KMS-11 (cell line): ENCODE measurements at regions not wholly inside any gene's neighbourhood (a gene's known extent, or its start where the extent isn't known, plus 50 kb on each side); places are given as distances from the start of the nearest gene placed in this dataset.

ENCODE experiments used
- H2AFZ ChIP-seq: fragments of 200-600 bp; sonication (generic); 2 replicates; pipeline ENCODE4 v1.6.1; 2016; ENCODE audit warnings: antibody characterized with exemption, mixed run types, low read depth
- H3K27ac ChIP-seq: fragments of 200-600 bp; sonication (generic); 2 replicates; pipeline ENCODE4 v1.6.1; 2016; ENCODE audit warnings: mild to moderate bottlenecking, mixed run types
- H3K27me3 ChIP-seq: fragments of 200-600 bp; sonication (generic); 2 replicates; pipeline ENCODE4 v1.6.1; 2017; ENCODE audit warnings: mild to moderate bottlenecking, low read depth, mixed run types, moderate library complexity; ENCODE audit not compliant: insufficient read depth
- H3K36me3 ChIP-seq: fragments of 200-600 bp; sonication (generic); 2 replicates; pipeline ENCODE4 v1.6.1; 2017; ENCODE audit warnings: mild to moderate bottlenecking, mixed run types; ENCODE audit not compliant: insufficient read depth
- H3K4me1 ChIP-seq: fragments of 200-600 bp; sonication (generic); 2 replicates; pipeline ENCODE4 v1.6.1; 2016; ENCODE audit warnings: mild to moderate bottlenecking, low read depth, mixed run types; ENCODE audit not compliant: poor library complexity, severe bottlenecking
- H3K4me2 ChIP-seq: fragments of 200-600 bp; sonication (generic); 2 replicates; pipeline ENCODE4 v1.7.0; 2016; ENCODE audit warnings: mild to moderate bottlenecking, mixed run types
- H3K4me3 ChIP-seq: fragments of 200-600 bp; sonication (generic); IDR thresholded peaks from 2 replicates; pipeline ENCODE4 v1.6.1; 2017; ENCODE audit warnings: low read depth, low read length, mixed read lengths; ENCODE audit not compliant: insufficient read depth
- H3K79me2 ChIP-seq: fragments of 200-600 bp; sonication (generic); 2 replicates; pipeline ENCODE4 v1.6.1; 2016; ENCODE audit warnings: low read depth, mixed run types; ENCODE audit not compliant: insufficient read depth
- H3K9ac ChIP-seq: fragments of 200-600 bp; sonication (generic); 2 replicates; pipeline ENCODE4 v1.6.1; 2016; ENCODE audit warnings: mild to moderate bottlenecking, mixed run types
- H4K20me1 ChIP-seq: fragments of 200-600 bp; sonication (generic); 2 replicates; pipeline ENCODE4 v1.6.1; 2016; ENCODE audit warnings: mild to moderate bottlenecking, mixed run types; ENCODE audit not compliant: insufficient read depth
- TF ChIP-seq, protein P1 (sequence below): fragments of 200-600 bp; sonication (generic); conservative IDR thresholded peaks from 2 replicates; pipeline ENCODE4 v1.6.1; 2017; ENCODE audit warnings: low read depth, mild to moderate bottlenecking, antibody characterized with exemption, low read length, moderate library complexity, mixed read lengths

DNA sequence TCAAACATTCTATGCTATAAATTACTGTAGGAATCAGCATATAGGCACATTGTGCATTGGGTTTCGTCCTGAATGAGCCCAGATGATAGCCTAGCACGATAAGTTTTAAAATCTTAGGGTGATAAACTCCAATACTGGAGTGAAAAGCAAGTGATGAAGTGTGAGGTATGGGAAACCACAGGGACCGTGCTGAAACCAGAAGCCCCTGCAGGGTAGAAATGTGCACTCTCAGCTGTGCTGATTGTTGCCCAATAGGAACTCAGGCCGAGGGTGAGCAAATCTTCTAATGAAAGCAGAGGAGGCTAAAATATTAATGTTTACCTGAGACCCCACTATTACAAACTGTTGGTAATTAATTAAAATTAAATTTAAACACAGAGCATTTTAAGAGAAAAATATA, 1486.6 kb downstream of the AACS start:
- H3K36me3 ChIP-seq: no peaks in the 10 kb centered on the region
- H3K4me1 ChIP-seq: no peaks in the 10 kb centered on the region
- H2AFZ ChIP-seq: no peak overlapping the region
- no peak overlapping the region for H3K27ac ChIP-seq
- no peak overlapping the region for H3K4me2 ChIP-seq
- H4K20me1 ChIP-seq: no peaks in the 10 kb centered on the region
- H3K4me3 ChIP-seq: no peak overlapping the region
- TF ChIP-seq, protein P1, sequence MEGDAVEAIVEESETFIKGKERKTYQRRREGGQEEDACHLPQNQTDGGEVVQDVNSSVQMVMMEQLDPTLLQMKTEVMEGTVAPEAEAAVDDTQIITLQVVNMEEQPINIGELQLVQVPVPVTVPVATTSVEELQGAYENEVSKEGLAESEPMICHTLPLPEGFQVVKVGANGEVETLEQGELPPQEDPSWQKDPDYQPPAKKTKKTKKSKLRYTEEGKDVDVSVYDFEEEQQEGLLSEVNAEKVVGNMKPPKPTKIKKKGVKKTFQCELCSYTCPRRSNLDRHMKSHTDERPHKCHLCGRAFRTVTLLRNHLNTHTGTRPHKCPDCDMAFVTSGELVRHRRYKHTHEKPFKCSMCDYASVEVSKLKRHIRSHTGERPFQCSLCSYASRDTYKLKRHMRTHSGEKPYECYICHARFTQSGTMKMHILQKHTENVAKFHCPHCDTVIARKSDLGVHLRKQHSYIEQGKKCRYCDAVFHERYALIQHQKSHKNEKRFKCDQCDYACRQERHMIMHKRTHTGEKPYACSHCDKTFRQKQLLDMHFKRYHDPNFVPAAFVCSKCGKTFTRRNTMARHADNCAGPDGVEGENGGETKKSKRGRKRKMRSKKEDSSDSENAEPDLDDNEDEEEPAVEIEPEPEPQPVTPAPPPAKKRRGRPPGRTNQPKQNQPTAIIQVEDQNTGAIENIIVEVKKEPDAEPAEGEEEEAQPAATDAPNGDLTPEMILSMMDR: no peak
- H3K27me3 ChIP-seq: no peaks in the 10 kb centered on the region
- H3K9ac ChIP-seq: no peak overlapping the region
- no peaks in the 10 kb centered on the region for H3K79me2 ChIP-seq

GRCh38 chr12:126554625-126555024, 1489.4 kb downstream of the AACS start:
- no peaks in the 10 kb centered on the region for H3K27me3 ChIP-seq
- TF ChIP-seq, protein P1: no peak
- H2AFZ ChIP-seq: no peak overlapping the region
- no peaks in the 10 kb centered on the region for H4K20me1 ChIP-seq
- H3K4me3 ChIP-seq: no peak overlapping the region
- no peaks in the 10 kb centered on the region for H3K36me3 ChIP-seq
- H3K4me1 ChIP-seq: no peaks in the 10 kb centered on the region
- H3K79me2 ChIP-seq: no peaks in the 10 kb centered on the region
- no peak overlapping the region for H3K4me2 ChIP-seq
- H3K9ac ChIP-seq: no peak overlapping the region
- H3K27ac ChIP-seq: no peak overlapping the region

DNA sequence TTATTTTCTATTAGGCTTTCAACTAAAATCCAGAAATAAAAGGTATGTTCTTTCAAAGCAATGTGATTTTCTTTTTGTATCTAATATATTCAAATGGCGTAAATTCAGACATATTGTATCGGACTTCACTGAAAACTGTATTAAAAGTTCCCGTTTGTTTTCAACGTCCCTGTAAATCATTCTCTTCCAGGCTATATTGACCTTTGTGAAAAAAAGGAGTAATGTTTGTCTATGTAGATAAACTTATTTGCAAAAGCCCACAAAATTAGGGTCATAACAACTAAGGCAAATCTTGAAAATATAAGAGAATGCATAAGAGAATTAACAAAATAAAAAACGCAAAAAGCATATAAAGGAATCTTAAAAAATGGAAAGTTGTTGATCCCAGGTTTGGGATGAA, 1492.4 kb downstream of the AACS start:
- Histone ChIP-seq H4K20me1 (no peaks in the 10 kb centered on the region), H3K4me1 (no peaks in the 10 kb centered on the region), H3K4me2 (no peak overlapping the region), H3K27ac (no peak overlapping the region), H3K4me3 (no peak overlapping the region), H2AFZ (no peak overlapping the region), H3K9ac (no peak overlapping the region), H3K36me3 (no peaks in the 10 kb centered on the region), H3K79me2 (no peaks in the 10 kb centered on the region), H3K27me3 (no peaks in the 10 kb centered on the region)
- TF ChIP-seq, protein P1: no peak

DNA sequence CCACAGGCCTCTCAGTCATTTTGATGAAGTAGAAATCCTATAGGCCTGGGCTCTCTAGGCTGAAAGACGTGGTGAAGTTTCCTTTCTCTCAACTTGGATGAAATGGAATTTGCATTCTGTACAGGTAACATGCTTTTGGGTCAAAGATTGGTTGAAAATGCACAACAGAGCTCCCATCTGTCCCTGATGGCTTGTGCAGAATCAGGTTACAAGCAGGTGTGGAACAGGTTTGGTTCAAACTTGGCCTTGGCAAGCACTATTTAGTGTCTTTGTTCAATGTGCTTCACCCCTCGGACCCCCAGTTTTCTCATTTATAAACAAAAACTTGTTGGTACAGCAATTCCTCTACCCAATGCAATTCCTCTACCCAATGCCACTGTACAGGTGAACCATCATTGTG, 1493.0 kb downstream of the AACS start:
- H3K27me3 ChIP-seq: no peaks in the 10 kb centered on the region
- no peaks in the 10 kb centered on the region for H3K36me3 ChIP-seq
- no peak overlapping the region for H3K4me3 ChIP-seq
- no peak overlapping the region for H3K9ac ChIP-seq
- H3K4me2 ChIP-seq: no peak overlapping the region
- no peaks in the 10 kb centered on the region for H3K79me2 ChIP-seq
- TF ChIP-seq, protein P1: no peak
- no peak overlapping the region for H2AFZ ChIP-seq
- no peak overlapping the region for H3K27ac ChIP-seq
- no peaks in the 10 kb centered on the region for H3K4me1 ChIP-seq
- H4K20me1 ChIP-seq: no peaks in the 10 kb centered on the region

- no peak overlapping the region for H3K9ac ChIP-seq
- no peaks in the 10 kb centered on the region for H3K27me3 ChIP-seq
- H3K79me2 ChIP-seq: no peaks in the 10 kb centered on the region
- no peak overlapping the region for H3K4me2 ChIP-seq
- no peaks in the 10 kb centered on the region for H3K4me1 ChIP-seq
- no peak overlapping the region for H3K27ac ChIP-seq
- H2AFZ ChIP-seq: no peak overlapping the region
- no peaks in the 10 kb centered on the region for H3K36me3 ChIP-seq
- H3K4me3 ChIP-seq: no peak overlapping the region
- TF ChIP-seq, protein P1: no peak
- H4K20me1 ChIP-seq: no peaks in the 10 kb centered on the region
Measured at GRCh38 chr12:126558810-126559209, 1493.6 kb downstream of the AACS start.
